Sigmoid colon (tissue), 6 donors: ENCODE measurements at regions not wholly inside any gene's neighbourhood (a gene's known extent, or its start where the extent isn't known, plus 50 kb on each side); places are given as distances from the start of the nearest gene placed in this dataset.

Source experiments
- DNase-seq: peaks from one replicate; pipeline ENCODE4 v3.0.0-alpha.2; 2019
- H3K27ac ChIP-seq, 4 donors: fragments of 200-600 bp; sonication (generic); one replicate each; pipeline ENCODE4 v1.5.1; 2016 to 2019; ENCODE audit warnings: mild to moderate bottlenecking in 1 of 4
- H3K27me3 ChIP-seq, 3 donors: fragments of 200-600 bp; sonication (generic); one replicate each; pipeline ENCODE4 v1.5.1; 2019; ENCODE audit warnings: mild to moderate bottlenecking in 1 of 3
- H3K36me3 ChIP-seq, 4 donors: fragments of 200-600 bp; sonication (generic); one replicate each; pipeline ENCODE4 v1.5.1; 2016 to 2019
- H3K4me1 ChIP-seq, 4 donors: fragments of 200-600 bp; sonication (generic); one replicate each; pipeline ENCODE4 v1.5.1; 2017 to 2019
- H3K4me3 ChIP-seq, 4 donors: fragments of 200-600 bp; sonication (generic); one replicate each; pipeline ENCODE4 v1.5.1; 2017 to 2019; ENCODE audit warnings: mild to moderate bottlenecking in 2 of 4, moderate library complexity in 1 of 4
- H3K9me3 ChIP-seq, 4 donors: fragments of 200-600 bp in 3 of 4; sonication (generic) in 3 of 4; one replicate each; pipeline versions ENCODE4 v1.5.1 to v1.6.1; 2013 to 2019
- EP300 ChIP-seq, 4 donors: sonication (generic); formaldehyde crosslinking; IDR thresholded peaks; one replicate each; pipeline ENCODE4 v1.6.1; 2017; ENCODE audit warnings: antibody characterized with exemption in 4 of 4
- POLR2A ChIP-seq, 2 donors: fragments of 450-650 bp; IDR thresholded peaks; one replicate each; pipeline ENCODE4 v1.6.1; 2016; ENCODE audit warnings: antibody characterized with exemption in 2 of 2, mild to moderate bottlenecking in 2 of 2, moderate library complexity in 2 of 2
- POLR2AphosphoS5 ChIP-seq, 4 donors: sonication (generic); formaldehyde crosslinking; IDR thresholded peaks; one replicate each; pipeline ENCODE4 v1.6.1; 2017; ENCODE audit warnings: antibody characterized with exemption in 4 of 4
- WGBS, 2 donors: extraction: QIAGEN DNeasy Blood & Tissue Kit; methylation state at CpG; one replicate each; pipeline ENCODE4 v1.1.7; 2013; 5-methylcytosine and 5-hydroxymethylcytosine counted together
- intact Hi-C: fragments of 100-400 bp; cut with DNase I; formaldehyde crosslinking; loops from one replicate; pipeline ENCODE4 v1.15.1; 2023
- TF ChIP-seq, protein P1 (sequence below), 4 experiments: fragments of 450-650 bp in 3 of 4; fragments of 200-600 bp in 1 of 4; IDR thresholded peaks; one replicate each; pipeline ENCODE4 v1.5.1; 2016 to 2019; ENCODE audit warnings: antibody characterized with exemption in 4 of 4, mild to moderate bottlenecking in 3 of 4, moderate library complexity in 2 of 4
- donor health status: healthy with polysubstance abuse.
- donor health status: healthy.

DNA sequence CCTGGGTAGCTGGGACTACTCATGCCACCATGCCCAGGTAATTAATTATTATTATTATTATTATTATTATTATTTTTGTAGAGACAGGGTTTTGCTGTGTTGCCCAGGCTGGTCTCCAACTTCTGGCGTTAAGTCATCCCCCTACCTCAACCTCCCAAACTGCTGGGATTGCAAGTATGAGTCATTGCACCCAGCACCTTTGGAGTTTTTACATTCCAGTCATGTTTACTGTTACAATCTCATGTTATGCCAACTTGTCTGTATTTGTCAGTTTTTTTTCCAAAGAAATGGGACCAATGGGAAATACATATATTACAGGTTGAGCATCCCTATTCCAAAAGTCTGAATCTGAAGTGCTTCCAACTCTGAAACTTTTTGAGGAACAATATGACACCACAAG lies 903.8 kb downstream of the SLC4A3 start:
- 89 to 90% methylated on average over 1 of the region's 1 CpG for WGBS, 2 donors
- H3K36me3 ChIP-seq: no peaks in the 10 kb centered on the region
- peaks cover 0 to 2% (median 0%) of the 10 kb centered on the region in 4 donors for H3K9me3 ChIP-seq
- no peaks in the 10 kb centered on the region for H3K4me1 ChIP-seq
- TF ChIP-seq POLR2A (IDR thresholded peaks at IDR 0.05) (no peak), EP300 (IDR thresholded peaks at IDR 0.05) (no peak), POLR2AphosphoS5 (IDR thresholded peaks at IDR 0.05) (no peak)
- TF ChIP-seq, protein P1, sequence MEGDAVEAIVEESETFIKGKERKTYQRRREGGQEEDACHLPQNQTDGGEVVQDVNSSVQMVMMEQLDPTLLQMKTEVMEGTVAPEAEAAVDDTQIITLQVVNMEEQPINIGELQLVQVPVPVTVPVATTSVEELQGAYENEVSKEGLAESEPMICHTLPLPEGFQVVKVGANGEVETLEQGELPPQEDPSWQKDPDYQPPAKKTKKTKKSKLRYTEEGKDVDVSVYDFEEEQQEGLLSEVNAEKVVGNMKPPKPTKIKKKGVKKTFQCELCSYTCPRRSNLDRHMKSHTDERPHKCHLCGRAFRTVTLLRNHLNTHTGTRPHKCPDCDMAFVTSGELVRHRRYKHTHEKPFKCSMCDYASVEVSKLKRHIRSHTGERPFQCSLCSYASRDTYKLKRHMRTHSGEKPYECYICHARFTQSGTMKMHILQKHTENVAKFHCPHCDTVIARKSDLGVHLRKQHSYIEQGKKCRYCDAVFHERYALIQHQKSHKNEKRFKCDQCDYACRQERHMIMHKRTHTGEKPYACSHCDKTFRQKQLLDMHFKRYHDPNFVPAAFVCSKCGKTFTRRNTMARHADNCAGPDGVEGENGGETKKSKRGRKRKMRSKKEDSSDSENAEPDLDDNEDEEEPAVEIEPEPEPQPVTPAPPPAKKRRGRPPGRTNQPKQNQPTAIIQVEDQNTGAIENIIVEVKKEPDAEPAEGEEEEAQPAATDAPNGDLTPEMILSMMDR (IDR thresholded peaks at IDR 0.05): no peak
- no peak overlapping the region for H3K27ac ChIP-seq
- intact Hi-C loops: no loop called here
- H3K4me3 ChIP-seq: no peak overlapping the region
- no peaks in the 10 kb centered on the region for H3K27me3 ChIP-seq
- no peak for DNase-seq

DNA sequence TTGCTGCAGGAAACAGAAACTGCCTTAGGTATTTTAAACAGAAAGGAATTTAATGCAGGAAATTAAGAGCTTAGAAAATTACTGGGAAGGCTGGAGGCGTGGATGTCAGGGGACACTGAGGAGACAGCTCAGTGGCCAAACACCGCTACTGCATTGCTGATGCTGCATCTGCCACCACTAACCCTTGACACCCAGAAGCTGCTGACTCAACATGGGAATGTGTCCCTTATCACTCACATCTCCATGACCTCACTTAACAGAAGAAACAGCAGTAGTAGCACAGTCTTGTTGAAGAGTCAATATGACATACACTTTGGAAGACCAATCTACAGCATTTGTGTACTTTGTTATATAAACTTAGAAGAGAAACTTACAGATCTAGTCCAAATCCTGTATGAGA lies 906.1 kb downstream of the SLC4A3 start:
- no peaks in the 10 kb centered on the region for H3K27me3 ChIP-seq
- TF ChIP-seq, protein P1 (IDR thresholded peaks at IDR 0.05): no peak
- TF ChIP-seq POLR2A (IDR thresholded peaks at IDR 0.05): no peak
- TF ChIP-seq POLR2AphosphoS5 (IDR thresholded peaks at IDR 0.05): no peak
- no peak for TF ChIP-seq EP300 (IDR thresholded peaks at IDR 0.05)
- no peaks in the 10 kb centered on the region for H3K36me3 ChIP-seq
- 69 to 80% methylated on average over 2 of the region's 2 CpGs for whole genome bisulfite sequencing, 2 donors
- no peak overlapping the region for H3K4me3 ChIP-seq
- intact Hi-C loops: no loop called here
- DNase-seq: no peak
- H3K27ac ChIP-seq: no peak overlapping the region
- peaks cover 0 to 2% (median 0%) of the 10 kb centered on the region in 4 donors for H3K9me3 ChIP-seq
- H3K4me1 ChIP-seq: no peaks in the 10 kb centered on the region

DNA sequence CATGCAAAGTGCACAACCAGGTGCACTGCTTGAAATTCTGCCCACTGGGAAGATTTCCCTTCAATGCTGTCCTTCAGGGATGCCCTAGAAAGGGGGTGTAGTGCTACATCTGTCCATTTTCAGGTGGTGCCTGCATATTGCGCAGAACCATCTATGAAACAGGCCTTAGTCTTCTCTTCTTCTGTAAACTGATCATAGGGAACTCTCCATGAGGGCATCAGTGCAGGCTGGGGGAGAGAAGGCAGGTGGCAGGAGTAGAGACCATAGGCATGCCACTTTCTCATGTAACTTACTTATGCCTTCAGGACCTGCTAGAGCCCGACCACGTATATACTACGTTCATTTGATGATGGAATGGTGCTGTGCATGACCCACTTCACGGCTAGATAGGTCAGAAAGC lies 912.1 kb downstream of the SLC4A3 start:
- 67 to 72% methylated on average over 5 of the region's 5 CpGs for WGBS, 2 donors
- TF ChIP-seq EP300 (IDR thresholded peaks at IDR 0.05): no peak
- no peak overlapping the region for H3K4me3 ChIP-seq
- no peaks in the 10 kb centered on the region for H3K4me1 ChIP-seq
- no peaks in the 10 kb centered on the region for H3K36me3 ChIP-seq
- DNase-seq: no peak
- no peaks in the 10 kb centered on the region for H3K9me3 ChIP-seq
- no peaks in the 10 kb centered on the region for H3K27me3 ChIP-seq
- intact Hi-C loops: no loop called here
- no peak overlapping the region for H3K27ac ChIP-seq

DNA sequence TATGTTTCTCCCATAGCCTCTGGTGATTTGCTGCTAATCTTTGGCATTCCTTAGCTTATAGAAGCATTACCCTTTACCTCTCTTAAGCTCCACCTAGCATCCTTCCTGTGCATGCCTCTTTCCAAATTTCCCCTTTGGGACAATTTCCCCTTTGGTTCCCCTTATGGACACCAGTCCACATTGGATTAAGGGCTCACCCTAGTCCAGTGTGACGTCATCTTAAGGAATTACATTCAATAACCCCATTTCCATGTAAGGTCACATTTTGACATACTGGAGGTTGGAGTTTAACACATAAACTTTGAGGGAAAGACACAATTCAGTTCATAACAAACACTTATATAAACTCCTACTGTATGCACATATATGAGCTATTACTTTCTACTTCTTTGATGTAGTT lies 916.6 kb downstream of the SLC4A3 start:
- no peaks in the 10 kb centered on the region for H3K36me3 ChIP-seq
- H3K9me3 ChIP-seq: no peaks in the 10 kb centered on the region
- intact Hi-C loops: no loop called here
- H3K27ac ChIP-seq: no peak overlapping the region
- H3K4me1 ChIP-seq: no peaks in the 10 kb centered on the region
- TF ChIP-seq, protein P1 (IDR thresholded peaks at IDR 0.05): no peak
- TF ChIP-seq POLR2AphosphoS5 (IDR thresholded peaks at IDR 0.05) (no peak), EP300 (IDR thresholded peaks at IDR 0.05) (no peak), POLR2A (IDR thresholded peaks at IDR 0.05) (no peak)
- no peak for DNase-seq
- 72 to 78% methylated on average over 1 of the region's 1 CpG for WGBS, 2 donors
- no peak overlapping the region for H3K4me3 ChIP-seq
- H3K27me3 ChIP-seq: no peaks in the 10 kb centered on the region

DNA sequence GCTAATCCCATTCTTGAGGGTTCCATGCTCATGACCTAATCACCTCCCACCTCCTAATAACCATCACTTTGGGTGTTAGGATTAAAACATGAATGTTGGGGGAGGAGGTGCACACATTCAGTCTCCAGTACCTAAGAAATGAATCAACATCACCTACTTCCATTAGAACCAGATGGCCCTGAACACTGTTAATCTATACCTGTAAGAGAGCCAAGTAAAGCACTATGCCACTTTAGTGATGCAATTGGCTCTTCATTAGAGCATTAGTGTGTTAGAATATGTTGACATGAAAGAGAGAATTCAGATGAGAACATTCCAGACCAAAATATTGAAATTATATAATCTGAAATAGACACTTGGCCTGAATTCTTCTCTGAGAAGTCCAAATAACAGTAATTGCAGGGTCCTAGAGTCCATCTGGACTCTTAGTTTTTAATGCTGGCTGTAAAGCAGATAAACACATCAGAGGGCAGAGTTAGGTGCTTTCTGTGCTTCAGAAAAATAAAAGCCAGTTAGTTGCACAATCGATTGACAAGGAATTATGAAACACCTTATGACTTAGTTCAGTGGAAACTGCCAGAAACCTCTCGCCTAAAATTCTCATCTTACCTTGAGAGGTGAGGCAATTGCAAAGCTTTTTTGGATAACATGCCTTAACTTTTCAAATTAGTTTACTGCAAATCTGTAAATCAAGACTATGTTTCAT lies 923.7 kb downstream of the SLC4A3 start:
- WGBS, 2 donors: 78 to 90% methylated on average over 2 of the region's 2 CpGs

More for the DNA sequence above, 923.7 kb downstream of the SLC4A3 start:
- intact Hi-C loops: no loop called here
- Histone ChIP-seq H3K36me3 (no peaks in the 10 kb centered on the region), H3K4me3 (no peak overlapping the region), H3K27me3 (no peaks in the 10 kb centered on the region), H3K27ac (no peak overlapping the region), H3K9me3 (no peaks in the 10 kb centered on the region), H3K4me1 (no peaks in the 10 kb centered on the region)
- DNase-seq: no peak
- no peak for TF ChIP-seq EP300 (IDR thresholded peaks at IDR 0.05)
- TF ChIP-seq, protein P1 (IDR thresholded peaks at IDR 0.05): no peak
- TF ChIP-seq POLR2AphosphoS5 (IDR thresholded peaks at IDR 0.05): no peak
- TF ChIP-seq POLR2A (IDR thresholded peaks at IDR 0.05): no peak
